Activated T-cell treated with anti-CD3 and anti-CD28 coated beads for 24 hours (primary cell): ENCODE measurements at regions not wholly inside any gene's neighbourhood (a gene's known extent, or its start where the extent isn't known, plus 50 kb on each side); places are given as distances from the start of the nearest gene placed in this dataset.
"Not testable (repeated sequence)": the region's sequence is repeated elsewhere in the genome, so short reads cannot be mapped to it uniquely, and the experiment has no call there.

Source experiments
- DNase-seq: peaks from one replicate; pipeline ENCODE4 v3.0.0-alpha.2; 2020; ENCODE audit warnings: low read depth

GRCh38 chr13:89214185-89214584, 1543.0 kb downstream of the SLITRK5 start:
- DNase-seq = no peak

GRCh38 chr13:89215319-89215718, 1544.1 kb downstream of the SLITRK5 start:
- not testable (repeated sequence) for DNase-seq

DNA sequence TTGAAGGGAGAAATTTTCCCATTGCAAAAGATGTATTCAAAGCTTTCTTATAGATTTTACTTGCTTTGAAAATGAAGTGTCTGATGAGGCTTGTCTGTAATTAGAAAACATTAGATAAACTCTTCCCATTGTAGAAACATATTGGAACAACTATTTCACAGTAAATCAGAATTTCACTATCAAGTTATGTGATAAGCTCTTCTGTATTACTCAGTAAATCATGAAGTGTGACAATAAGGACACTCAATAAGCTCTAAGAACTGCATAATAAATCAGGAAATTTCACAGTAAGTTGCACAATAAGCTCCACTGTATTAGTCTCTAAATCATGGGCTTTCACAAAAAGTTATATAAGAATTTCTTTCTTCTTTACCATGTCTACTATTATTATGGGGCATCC, 1546.6 kb downstream of the SLITRK5 start:
- DNase-seq = no peak

GRCh38 chr13:89221557-89222158, 1550.5 kb downstream of the SLITRK5 start:
- DNase-seq = no peak

DNA sequence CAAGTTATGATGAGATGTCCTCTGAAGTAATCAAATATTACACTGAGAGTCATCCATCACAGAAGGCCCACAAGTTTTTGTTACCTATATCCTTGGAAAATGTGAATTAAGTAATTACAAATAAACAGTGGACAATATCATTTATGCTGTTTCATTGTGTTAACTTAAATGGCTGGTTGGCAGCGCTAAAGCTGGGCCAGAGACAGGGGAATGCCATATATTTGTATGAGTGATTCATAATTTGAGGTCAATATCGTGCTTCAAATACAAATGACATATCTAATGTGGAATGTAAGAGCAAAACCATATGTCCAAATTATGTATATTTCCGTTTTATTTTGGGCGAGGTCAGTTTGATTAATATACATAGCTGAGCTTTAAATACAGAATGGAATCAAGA, 1556.2 kb downstream of the SLITRK5 start:
- no peak for DNase-seq

- no peak for DNase-seq
Measured at GRCh38 chr13:89238496-89238895, 1567.3 kb downstream of the SLITRK5 start.

DNA sequence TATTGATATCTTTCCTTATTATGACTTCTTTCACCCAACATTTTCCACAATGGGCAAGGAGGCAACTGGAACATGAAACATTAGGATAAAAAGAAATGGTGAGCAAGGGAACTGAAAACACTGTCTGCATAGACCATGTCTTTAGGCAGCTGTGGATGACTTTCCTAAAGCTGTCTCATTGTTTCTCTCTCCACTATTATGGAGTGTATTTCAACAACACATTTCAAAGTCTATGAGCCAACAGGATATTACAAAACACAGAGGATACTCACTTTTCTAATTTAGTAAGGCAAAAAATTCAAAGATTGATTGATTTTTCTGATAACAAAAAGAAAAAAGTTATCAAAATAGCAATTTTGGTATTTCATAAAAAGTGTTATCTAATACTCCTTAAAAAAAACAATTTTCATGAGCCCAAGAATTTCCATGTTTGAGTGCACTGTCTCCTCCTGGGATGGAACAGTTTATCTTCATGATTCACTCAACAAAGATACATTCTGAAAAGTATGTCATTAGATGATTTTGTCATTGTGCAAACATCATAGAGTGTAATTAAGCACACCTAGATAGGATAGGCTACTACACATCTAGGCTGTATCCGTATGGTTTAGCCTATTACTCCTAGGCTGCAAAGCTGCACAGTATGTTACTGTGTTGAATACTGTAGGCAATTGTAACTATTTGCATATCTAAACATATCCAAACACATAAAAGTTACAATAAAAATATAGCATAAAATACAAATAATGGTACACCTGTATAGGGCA, 1568.4 kb downstream of the SLITRK5 start:
- DNase-seq = no peak

DNA sequence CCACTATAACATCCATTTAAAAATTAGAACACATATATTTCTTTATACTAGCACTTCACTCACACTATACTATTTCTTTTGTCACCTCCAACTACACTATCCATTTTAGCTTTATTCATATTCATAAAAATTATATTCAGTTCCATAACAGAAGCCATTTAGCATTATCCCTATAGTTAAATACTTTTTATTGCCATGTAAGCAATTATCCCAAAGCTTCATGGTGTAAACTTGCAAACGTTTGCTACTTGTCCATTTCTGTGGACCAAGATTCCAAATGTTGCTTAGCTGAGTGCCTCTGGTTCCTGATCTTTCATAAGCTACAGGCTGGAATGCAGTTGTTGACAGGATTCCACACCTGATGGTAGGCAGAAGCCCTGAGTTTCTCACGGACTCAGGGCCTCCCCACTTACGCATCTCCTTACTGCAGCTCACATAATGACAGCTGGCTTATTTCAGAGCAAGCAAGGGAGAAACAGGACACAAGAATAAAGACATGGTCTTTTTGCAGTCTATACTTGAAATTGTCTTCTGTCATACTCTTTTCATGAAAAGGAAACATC, 1584.8 kb downstream of the SLITRK5 start:
- no peak for DNase-seq

GRCh38 chr13:89267734-89268133, 1596.6 kb downstream of the SLITRK5 start:
- DNase-seq = no peak

- DNase-seq = no peak
Measured at GRCh38 chr13:89269737-89270136, 1598.6 kb downstream of the SLITRK5 start.

DNA sequence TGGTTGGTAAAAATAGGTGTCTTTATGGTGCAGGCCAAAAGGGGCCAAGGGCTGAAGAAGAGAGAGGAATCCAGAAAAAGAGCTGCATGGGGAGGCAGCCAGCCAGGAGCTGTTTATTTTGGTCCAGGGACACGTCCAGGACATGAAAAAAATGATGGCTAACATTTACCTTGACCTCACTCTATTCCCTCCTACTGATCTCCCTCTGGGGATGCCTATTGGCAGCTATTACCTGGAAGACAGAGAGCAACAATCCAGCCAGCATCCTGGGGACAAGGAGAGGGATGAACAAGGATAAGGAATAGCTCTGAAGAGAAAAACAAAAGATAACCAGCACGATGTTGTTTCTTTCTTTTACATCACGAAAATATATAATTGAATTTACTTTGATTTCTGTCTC, 1599.6 kb downstream of the SLITRK5 start:
- no peak for DNase-seq

DNA sequence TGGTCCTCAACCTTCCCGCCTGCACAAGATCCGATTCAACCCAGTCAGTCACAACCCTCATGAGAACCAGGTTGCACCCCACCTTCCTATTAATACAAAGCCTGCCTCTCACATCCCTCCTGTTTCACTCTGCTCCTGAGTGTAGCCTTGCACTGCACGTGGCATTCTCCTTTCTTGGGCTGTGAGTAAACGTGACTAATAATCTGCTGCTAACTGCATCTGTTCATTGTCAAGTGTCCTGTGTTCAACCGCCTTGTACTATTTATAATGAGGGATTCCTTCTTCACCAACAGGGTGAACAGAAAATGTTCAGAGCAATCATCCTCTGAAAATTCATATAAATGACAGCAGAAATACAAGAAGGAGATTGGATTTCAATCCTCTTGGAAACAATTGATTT, 1608.2 kb downstream of the SLITRK5 start:
- DNase-seq = no peak

DNA sequence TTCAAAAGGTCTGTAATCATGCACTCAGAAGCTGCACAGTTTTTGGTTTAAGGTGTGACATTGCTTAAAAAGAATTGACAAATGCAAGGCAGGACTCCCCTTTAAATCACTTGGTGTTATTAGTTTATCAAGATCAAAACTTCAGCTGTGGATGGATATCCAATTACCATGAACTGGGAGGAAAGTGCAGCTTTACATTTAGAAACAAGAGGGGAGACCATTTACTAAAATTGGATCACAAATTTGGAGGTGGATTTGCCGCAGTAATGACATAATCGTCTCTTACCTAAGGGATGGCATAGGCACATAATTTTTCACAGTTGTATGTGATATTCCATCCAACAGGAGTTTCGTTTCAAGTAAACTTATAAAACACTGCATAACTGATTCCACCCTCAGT, 1610.2 kb downstream of the SLITRK5 start:
- DNase-seq = no peak

DNA sequence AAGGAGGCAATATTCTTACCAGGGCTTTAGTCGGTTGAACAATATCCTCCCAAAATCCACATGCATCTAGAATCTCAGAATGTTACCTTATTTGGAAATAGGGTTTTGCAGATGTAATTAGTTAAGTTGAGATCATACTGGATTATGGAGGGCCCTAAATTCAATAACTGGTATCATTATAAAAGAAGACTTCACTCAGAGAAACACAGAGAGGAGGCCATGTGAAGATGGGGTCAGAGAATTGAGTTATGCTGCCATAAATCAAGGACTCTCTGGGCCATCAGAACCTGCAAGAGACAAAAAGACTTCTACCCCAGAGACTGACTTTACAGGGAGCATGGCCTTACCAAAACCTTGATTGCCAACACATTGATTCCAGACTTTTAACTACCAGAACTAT, 1611.1 kb downstream of the SLITRK5 start:
- DNase-seq = no peak

- no peak for DNase-seq
Measured at GRCh38 chr13:89287381-89287780, 1616.2 kb downstream of the SLITRK5 start.

- DNase-seq = no peak
Measured at GRCh38 chr13:89294115-89294867, 1623.1 kb downstream of the SLITRK5 start.

DNA sequence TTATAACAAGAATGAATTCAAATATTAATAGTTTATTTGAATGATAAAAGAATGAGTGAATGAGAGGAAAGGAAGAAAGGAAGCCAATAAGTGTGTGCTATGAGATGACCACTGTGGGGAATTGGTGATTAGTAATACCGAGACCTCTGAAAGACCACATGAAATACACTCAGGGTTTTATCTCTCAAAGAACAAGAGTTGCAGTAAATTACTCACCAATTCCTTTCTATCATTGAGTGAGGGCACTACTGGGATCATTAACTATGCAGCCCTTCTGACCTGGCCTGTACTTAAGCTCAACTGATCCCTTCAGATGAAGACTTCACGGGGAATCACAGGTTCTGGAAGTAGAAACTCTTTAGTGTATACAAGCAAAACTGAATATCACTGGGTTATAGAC, 1636.1 kb downstream of the SLITRK5 start:
- no peak for DNase-seq

GRCh38 chr13:89310943-89311672, 1639.9 kb downstream of the SLITRK5 start:
- no peak for DNase-seq

DNA sequence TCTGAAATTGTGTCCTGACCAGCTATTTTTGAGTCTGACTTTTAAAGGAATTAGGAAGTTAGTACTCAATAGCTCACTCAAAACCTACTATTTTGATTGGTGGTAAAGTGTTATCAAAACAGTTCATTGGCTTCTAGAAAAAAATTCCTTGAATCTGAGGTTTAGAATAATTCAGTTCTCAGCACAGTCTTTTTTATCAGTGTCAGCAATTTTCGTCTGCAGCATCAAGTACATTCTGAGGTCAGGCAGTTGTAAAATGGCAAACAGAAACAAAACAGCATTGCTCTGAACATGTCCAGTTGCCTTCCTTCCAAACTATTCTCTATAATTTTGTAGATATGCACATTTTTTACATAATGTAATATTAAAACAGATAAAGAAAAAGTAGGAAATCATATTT, 1644.1 kb downstream of the SLITRK5 start:
- no peak for DNase-seq

DNA sequence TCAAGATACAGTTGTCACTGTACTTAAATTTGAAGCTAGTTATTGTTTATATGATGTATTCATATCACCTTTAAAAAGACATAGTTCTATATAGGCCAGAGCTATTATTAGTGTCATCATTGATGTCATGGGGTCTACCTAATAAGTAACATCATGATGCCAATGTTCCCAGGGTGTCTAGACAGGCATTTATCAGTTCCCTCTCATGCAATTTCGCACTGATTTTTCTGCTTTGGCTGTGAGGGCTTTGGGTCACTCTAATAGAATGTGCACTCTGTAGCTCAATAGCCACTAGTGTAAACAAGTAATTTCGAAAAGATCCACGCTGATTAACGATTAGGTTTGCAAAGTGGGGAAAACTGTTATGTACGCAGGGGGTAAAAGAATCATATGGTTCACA, 1651.3 kb downstream of the SLITRK5 start:
- DNase-seq = no peak

DNA sequence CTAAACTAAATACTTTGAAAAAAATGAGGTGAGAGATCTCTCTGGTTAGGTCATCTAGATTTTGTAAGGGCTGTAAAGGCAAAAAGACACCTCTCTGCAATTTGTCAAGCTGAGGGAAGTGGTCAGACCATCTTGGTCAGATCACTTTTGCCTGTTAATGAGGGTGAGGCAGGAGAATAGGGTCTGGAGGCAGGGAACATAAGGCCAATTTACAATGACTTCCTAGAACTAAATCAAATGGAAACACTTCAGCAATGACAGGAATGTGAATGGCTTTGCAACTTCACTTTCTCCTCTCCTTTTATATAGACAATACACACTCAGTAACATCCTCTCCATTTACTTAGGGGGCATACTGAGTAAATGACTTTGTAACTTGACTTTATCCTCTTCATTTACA, 1653.4 kb downstream of the SLITRK5 start:
- DNase-seq = no peak

DNA sequence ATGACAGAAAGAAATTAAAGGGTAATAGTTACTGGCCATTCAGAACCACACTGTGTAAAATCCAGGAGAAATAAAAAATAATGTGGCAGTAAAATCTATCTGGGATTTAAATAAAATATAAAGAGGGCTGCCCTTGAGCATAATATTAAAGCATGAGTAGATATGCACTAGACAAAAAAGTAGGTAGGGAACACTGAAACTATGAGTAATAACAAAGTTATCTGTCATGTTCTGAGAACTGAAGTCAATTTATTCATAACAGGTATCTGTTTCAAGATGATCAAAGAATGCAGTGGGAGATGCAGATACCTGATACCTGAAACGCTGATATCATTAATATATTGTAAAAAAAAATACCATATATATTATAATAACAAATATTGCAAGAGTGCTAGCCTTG, 1672.0 kb downstream of the SLITRK5 start:
- no peak for DNase-seq
